IPS-NIHi11 (cell line): ENCODE measurements at regions not wholly inside any gene's neighbourhood (a gene's known extent, or its start where the extent isn't known, plus 50 kb on each side); places are given as distances from the start of the nearest gene placed in this dataset.

Experiments used
- DNase-seq: peaks from one replicate; pipeline ENCODE4 v3.0.0; 2012; ENCODE audit warnings: mixed read lengths, low spot score

- no peak for DNase-seq
Observed at GRCh38 chr1:229762891-229763290, 136.8 kb downstream of the URB2 start.

- DNase-seq, result no peak
Observed at GRCh38 chr1:229768232-229768631, 142.2 kb downstream of the URB2 start.

- DNase-seq, result no peak
Observed at GRCh38 chr1:229769006-229769405, 143.0 kb downstream of the URB2 start.

- DNase-seq, result no peak
Observed at GRCh38 chr1:229769809-229770208, 143.8 kb downstream of the URB2 start.

- DNase-seq, result no peak
Observed at GRCh38 chr1:229778794-229779193, 152.7 kb downstream of the URB2 start.

- DNase-seq, result peak; percentile 39
Observed at GRCh38 chr1:229781453-229781852, 155.4 kb downstream of the URB2 start.

- no peak for DNase-seq
Observed at GRCh38 chr1:229782469-229782868, 156.4 kb downstream of the URB2 start.

- DNase-seq, result no peak
Observed at GRCh38 chr1:229784834-229785233, 158.8 kb downstream of the URB2 start.

GRCh38 chr1:229786974-229787610 is 161.0 kb downstream of the URB2 start:
- DNase-seq, result no peak

- no peak for DNase-seq
Observed at GRCh38 chr1:229788004-229788403, 162.0 kb downstream of the URB2 start.

GRCh38 chr1:229792012-229792975 is 166.2 kb downstream of the URB2 start:
- no peak for DNase-seq

- no peak for DNase-seq
Observed at GRCh38 chr1:229793488-229793887, 167.4 kb downstream of the URB2 start.

GRCh38 chr1:229798558-229798957 is 172.5 kb downstream of the URB2 start:
- no peak for DNase-seq

- DNase-seq, result peak; percentile 23
Observed at GRCh38 chr1:229803626-229804217, 177.7 kb downstream of the URB2 start.

GRCh38 chr1:229808272-229808671 is 182.2 kb downstream of the URB2 start:
- DNase-seq, result no peak

- DNase-seq, result no peak
Observed at GRCh38 chr1:229810140-229810539, 184.1 kb downstream of the URB2 start.

GRCh38 chr1:229810961-229811360 is 184.9 kb downstream of the URB2 start:
- no peak for DNase-seq

- DNase-seq, result no peak
Observed at GRCh38 chr1:229812148-229812547, 186.1 kb downstream of the URB2 start.

GRCh38 chr1:229812693-229813092 is 186.6 kb downstream of the URB2 start:
- no peak for DNase-seq

- peak; percentile 23 for DNase-seq
Observed at GRCh38 chr1:229815076-229815475, 189.0 kb downstream of the URB2 start.

GRCh38 chr1:229815961-229816360 is 189.9 kb downstream of the URB2 start:
- no peak for DNase-seq

GRCh38 chr1:229817936-229818335 is 191.9 kb downstream of the URB2 start:
- DNase-seq, result no peak

- no peak for DNase-seq
Observed at GRCh38 chr1:229819091-229819490, 193.0 kb downstream of the URB2 start.
